ENCODE measurements at regions not wholly inside any gene's neighbourhood (a gene's known extent, or its start where the extent isn't known, plus 50 kb on each side); places are given as distances from the start of the nearest gene placed in this dataset.

DNA sequence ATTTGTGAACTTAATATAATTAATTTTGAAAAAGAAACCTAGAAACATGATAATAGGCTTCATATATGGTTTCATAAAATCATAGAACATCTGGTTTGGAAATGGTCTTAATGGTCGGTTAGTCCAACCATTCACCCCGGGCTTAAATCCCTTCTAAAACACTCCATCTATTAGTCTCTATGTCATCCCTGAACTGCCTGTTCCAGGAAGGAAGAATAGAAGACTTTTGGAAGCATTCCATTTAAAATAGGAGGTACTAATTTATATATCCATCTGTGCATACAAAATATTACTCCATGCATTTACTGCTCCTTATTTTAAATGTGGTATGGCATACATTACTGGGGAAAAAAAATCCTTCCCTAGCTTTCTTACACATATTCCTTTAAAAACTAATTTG, 262.2 kb upstream of the DDX53 start:
- TF ChIP-seq, protein P1, sequence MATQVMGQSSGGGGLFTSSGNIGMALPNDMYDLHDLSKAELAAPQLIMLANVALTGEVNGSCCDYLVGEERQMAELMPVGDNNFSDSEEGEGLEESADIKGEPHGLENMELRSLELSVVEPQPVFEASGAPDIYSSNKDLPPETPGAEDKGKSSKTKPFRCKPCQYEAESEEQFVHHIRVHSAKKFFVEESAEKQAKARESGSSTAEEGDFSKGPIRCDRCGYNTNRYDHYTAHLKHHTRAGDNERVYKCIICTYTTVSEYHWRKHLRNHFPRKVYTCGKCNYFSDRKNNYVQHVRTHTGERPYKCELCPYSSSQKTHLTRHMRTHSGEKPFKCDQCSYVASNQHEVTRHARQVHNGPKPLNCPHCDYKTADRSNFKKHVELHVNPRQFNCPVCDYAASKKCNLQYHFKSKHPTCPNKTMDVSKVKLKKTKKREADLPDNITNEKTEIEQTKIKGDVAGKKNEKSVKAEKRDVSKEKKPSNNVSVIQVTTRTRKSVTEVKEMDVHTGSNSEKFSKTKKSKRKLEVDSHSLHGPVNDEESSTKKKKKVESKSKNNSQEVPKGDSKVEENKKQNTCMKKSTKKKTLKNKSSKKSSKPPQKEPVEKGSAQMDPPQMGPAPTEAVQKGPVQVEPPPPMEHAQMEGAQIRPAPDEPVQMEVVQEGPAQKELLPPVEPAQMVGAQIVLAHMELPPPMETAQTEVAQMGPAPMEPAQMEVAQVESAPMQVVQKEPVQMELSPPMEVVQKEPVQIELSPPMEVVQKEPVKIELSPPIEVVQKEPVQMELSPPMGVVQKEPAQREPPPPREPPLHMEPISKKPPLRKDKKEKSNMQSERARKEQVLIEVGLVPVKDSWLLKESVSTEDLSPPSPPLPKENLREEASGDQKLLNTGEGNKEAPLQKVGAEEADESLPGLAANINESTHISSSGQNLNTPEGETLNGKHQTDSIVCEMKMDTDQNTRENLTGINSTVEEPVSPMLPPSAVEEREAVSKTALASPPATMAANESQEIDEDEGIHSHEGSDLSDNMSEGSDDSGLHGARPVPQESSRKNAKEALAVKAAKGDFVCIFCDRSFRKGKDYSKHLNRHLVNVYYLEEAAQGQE (IDR thresholded peaks at IDR 0.05; ENCODE audit: low read depth): no peak
- TF ChIP-seq, protein P2, sequence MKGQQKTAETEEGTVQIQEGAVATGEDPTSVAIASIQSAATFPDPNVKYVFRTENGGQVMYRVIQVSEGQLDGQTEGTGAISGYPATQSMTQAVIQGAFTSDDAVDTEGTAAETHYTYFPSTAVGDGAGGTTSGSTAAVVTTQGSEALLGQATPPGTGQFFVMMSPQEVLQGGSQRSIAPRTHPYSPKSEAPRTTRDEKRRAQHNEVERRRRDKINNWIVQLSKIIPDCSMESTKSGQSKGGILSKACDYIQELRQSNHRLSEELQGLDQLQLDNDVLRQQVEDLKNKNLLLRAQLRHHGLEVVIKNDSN (IDR thresholded peaks at IDR 0.05): no peak
- TF ChIP-seq EGR1 (IDR thresholded peaks at IDR 0.05) (no peak), TCF12 (IDR thresholded peaks at IDR 0.05; ENCODE audit: low read depth) (no peak), ZBTB7A (IDR thresholded peaks at IDR 0.05; ENCODE audit: low read depth) (no peak), FOXM1 (IDR thresholded peaks at IDR 0.05; ENCODE audit: borderline replicate concordance, low read depth) (no peak), NFIC (IDR thresholded peaks at IDR 0.05) (no peak), CEBPB (IDR thresholded peaks at IDR 0.05) (no peak), TEAD4 (IDR thresholded peaks at IDR 0.05) (no peak), EP300 (IDR thresholded peaks at IDR 0.05; ENCODE audit: borderline replicate concordance) (no peak), RAD21 (IDR thresholded peaks at IDR 0.05; ENCODE audit: low read depth) (no peak), YY1 (IDR thresholded peaks at IDR 0.05; ENCODE audit: low read depth) (no peak), TAF1 (IDR thresholded peaks at IDR 0.05; ENCODE audit: low read depth) (no peak), CREB1 (IDR thresholded peaks at IDR 0.05; ENCODE audit: low read depth) (no peak)
- TF ChIP-seq, protein P3, sequence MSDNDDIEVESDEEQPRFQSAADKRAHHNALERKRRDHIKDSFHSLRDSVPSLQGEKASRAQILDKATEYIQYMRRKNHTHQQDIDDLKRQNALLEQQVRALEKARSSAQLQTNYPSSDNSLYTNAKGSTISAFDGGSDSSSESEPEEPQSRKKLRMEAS (IDR thresholded peaks at IDR 0.05): no peak

DNA sequence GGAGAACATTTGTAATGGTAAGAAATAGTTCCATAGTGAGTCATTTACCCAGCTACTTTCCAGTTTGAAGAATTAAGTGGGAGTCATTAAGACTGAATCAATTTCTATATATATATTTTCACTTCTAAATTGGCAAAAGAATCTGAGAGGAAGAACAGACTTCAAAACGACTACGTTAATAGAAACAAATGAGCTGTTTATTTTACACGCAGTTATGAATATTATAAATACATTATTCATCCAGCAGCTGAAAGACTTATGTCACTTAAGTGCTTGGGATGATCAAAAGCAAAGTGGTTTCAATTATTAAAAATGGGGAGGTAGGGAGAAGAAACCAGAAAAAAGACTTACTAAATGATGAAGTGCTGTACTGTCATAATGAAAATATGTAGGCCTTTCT, 260.5 kb upstream of the DDX53 start:
- TF ChIP-seq TEAD4 (IDR thresholded peaks at IDR 0.05): no peak
- no peak for TF ChIP-seq CEBPB (IDR thresholded peaks at IDR 0.05)
- TF ChIP-seq, protein P2 (IDR thresholded peaks at IDR 0.05): no peak
- no peak for TF ChIP-seq NFIC (IDR thresholded peaks at IDR 0.05)
- TF ChIP-seq, protein P1 (IDR thresholded peaks at IDR 0.05; ENCODE audit: low read depth): no peak
- TF ChIP-seq ZBTB7A (IDR thresholded peaks at IDR 0.05; ENCODE audit: low read depth): no peak
- TF ChIP-seq RAD21 (IDR thresholded peaks at IDR 0.05; ENCODE audit: low read depth): no peak
- TF ChIP-seq CREB1 (IDR thresholded peaks at IDR 0.05; ENCODE audit: low read depth): no peak
- TF ChIP-seq EGR1 (IDR thresholded peaks at IDR 0.05): no peak
- TF ChIP-seq, protein P3 (IDR thresholded peaks at IDR 0.05): no peak
- TF ChIP-seq YY1 (IDR thresholded peaks at IDR 0.05; ENCODE audit: low read depth): no peak
- TF ChIP-seq FOXM1 (IDR thresholded peaks at IDR 0.05; ENCODE audit: borderline replicate concordance, low read depth): no peak
- TF ChIP-seq EP300 (IDR thresholded peaks at IDR 0.05; ENCODE audit: borderline replicate concordance): no peak
- no peak for TF ChIP-seq TCF12 (IDR thresholded peaks at IDR 0.05; ENCODE audit: low read depth)
- no peak for TF ChIP-seq TAF1 (IDR thresholded peaks at IDR 0.05; ENCODE audit: low read depth)

DNA sequence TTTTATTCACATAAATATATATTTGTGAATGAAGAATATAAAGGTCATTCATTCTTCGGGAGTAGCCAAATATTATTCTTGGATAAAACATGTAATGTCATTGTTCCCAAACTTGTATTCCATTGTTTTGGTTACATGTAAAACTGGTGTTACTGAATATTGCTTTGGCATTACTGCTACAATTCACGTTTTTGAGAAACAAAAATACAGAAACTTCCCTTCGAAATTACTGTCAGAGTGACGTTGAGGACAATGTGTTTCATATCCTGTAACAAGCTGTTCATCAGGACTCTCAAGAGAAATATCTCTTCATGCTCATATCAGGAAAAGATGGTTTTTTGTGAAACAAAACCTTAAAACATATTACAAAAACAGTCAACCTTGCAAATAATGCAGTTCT, 258.9 kb upstream of the DDX53 start:
- TF ChIP-seq RAD21 (IDR thresholded peaks at IDR 0.05; ENCODE audit: low read depth) (no peak), EP300 (IDR thresholded peaks at IDR 0.05; ENCODE audit: borderline replicate concordance) (no peak), NFIC (IDR thresholded peaks at IDR 0.05) (no peak), CEBPB (IDR thresholded peaks at IDR 0.05) (no peak), YY1 (IDR thresholded peaks at IDR 0.05; ENCODE audit: low read depth) (no peak), ZBTB7A (IDR thresholded peaks at IDR 0.05; ENCODE audit: low read depth) (no peak), EGR1 (IDR thresholded peaks at IDR 0.05) (no peak), TCF12 (IDR thresholded peaks at IDR 0.05; ENCODE audit: low read depth) (no peak), FOXM1 (IDR thresholded peaks at IDR 0.05; ENCODE audit: borderline replicate concordance, low read depth) (no peak), TEAD4 (IDR thresholded peaks at IDR 0.05) (no peak), CREB1 (IDR thresholded peaks at IDR 0.05; ENCODE audit: low read depth) (no peak), TAF1 (IDR thresholded peaks at IDR 0.05; ENCODE audit: low read depth) (no peak)
- TF ChIP-seq, protein P1 (IDR thresholded peaks at IDR 0.05; ENCODE audit: low read depth): no peak
- TF ChIP-seq, protein P3 (IDR thresholded peaks at IDR 0.05): no peak
- TF ChIP-seq, protein P2 (IDR thresholded peaks at IDR 0.05): no peak
